ENCODE measurements at regions not wholly inside any gene's neighbourhood (a gene's known extent, or its start where the extent isn't known, plus 50 kb on each side); places are given as distances from the start of the nearest gene placed in this dataset.

DNA sequence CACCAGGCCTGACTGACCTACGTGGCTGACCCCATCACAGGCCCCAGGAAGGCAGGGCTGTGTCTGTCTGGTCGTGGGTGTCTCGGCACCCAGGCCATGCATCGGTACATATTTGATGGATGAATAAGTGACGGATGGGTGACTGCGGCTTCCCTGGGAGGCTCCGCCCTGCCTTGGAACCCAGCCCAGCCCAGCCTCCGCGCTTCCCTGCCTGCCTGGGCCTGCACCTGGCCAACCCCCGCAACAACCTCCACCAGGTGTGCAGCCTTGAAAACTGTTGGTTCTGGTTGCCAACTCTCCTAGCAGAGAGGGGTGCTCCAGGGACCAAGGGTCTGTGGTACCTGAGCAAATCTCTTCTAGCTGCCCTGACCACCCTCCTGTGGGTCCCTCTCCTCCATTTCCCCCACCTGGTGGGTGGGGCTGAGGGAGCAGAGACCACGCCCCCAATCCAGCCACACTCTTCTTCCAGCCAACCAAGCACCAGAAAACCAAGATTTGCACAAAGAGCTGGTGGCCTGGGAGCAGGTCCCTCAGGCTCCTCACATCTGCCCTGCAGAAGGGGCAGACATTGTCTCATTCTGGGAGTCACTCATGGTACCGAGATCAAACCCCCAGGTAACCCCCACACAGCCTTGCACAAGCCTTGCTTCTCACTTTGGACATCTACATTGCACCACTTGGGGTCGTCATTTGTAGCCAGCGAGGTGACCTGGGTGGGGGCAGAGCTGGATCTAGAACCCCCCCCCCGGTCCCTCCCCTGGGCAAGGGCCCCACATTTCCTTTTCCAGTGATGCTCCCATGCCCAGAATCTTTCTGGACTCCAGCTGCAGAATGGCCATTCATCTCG lies 100.6 kb upstream of the IER5L start:
- TF ChIP-seq, protein P1, sequence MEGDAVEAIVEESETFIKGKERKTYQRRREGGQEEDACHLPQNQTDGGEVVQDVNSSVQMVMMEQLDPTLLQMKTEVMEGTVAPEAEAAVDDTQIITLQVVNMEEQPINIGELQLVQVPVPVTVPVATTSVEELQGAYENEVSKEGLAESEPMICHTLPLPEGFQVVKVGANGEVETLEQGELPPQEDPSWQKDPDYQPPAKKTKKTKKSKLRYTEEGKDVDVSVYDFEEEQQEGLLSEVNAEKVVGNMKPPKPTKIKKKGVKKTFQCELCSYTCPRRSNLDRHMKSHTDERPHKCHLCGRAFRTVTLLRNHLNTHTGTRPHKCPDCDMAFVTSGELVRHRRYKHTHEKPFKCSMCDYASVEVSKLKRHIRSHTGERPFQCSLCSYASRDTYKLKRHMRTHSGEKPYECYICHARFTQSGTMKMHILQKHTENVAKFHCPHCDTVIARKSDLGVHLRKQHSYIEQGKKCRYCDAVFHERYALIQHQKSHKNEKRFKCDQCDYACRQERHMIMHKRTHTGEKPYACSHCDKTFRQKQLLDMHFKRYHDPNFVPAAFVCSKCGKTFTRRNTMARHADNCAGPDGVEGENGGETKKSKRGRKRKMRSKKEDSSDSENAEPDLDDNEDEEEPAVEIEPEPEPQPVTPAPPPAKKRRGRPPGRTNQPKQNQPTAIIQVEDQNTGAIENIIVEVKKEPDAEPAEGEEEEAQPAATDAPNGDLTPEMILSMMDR (IDR thresholded peaks at IDR 0.05), result no peak

DNA sequence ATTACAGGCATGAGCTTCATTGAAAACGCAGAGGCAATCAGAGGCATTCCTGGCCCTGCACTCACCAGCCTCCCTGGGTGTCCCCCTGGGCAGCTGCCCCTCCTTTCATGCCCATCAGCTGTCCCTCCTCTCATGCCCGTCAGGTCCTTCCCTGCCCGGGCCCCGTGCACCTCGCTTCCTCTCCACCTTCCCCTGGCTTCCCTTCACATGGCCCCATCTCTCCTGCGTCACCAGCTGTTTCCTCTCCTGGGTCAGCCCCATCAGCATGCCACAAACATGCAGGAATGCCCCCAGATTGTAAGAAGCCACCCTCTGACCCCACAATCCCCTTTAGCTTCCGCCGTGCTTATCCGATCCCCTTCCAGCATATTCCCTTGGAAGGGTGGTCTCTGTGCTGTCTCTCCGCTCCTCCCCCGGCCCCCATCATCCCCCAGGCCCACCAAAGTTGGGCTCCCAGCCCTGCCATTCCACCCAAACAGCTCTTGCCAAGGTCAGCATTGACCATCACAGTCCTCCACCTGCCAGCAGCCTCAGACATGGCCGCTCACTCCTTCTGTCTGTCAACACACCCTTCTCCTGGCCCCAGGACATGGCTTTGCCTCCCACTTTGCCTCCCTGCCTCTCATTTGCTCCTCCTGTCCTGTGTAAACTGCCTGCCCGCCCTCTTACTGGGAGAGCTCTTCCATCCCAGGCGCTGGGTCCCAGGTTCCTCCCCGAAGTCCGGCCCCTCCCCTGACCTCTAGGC lies 98.6 kb upstream of the IER5L start:
- Histone ChIP-seq H3K36me3 (no peaks in the 10 kb centered on the region), H3K27me3 (replicated peaks; ENCODE audit: insufficient read depth) (no peaks in the 10 kb centered on the region), H3K27ac (no peak overlapping the region), H3K9me3 (no peaks in the 10 kb centered on the region), H3K4me1 (ENCODE audit: control insufficient read depth in 1 of 2, low read depth in 2 of 2) (no peaks in the 10 kb centered on the region), H3K4me3 (no peak overlapping the region)
- ATAC-seq (ENCODE audit: insufficient number of reproducible peaks, low FRiP score, low read depth) (no peak), DNase-seq (ENCODE audit: low spot score) (no peak)
- TF ChIP-seq, protein P1 (IDR thresholded peaks at IDR 0.05), result no peak

More for the DNA sequence above, 100.6 kb upstream of the IER5L start:
- Histone ChIP-seq H3K27ac (no peak overlapping the region), H3K27me3 (replicated peaks; ENCODE audit: insufficient read depth) (no peaks in the 10 kb centered on the region), H3K4me3 (no peak overlapping the region), H3K4me1 (ENCODE audit: control insufficient read depth in 1 of 2, low read depth in 2 of 2) (no peaks in the 10 kb centered on the region), H3K9me3 (no peaks in the 10 kb centered on the region), H3K36me3 (no peaks in the 10 kb centered on the region)
- DNase-seq (ENCODE audit: low spot score), result no peak
- no peak for ATAC-seq (ENCODE audit: insufficient number of reproducible peaks, low FRiP score, low read depth)

DNA sequence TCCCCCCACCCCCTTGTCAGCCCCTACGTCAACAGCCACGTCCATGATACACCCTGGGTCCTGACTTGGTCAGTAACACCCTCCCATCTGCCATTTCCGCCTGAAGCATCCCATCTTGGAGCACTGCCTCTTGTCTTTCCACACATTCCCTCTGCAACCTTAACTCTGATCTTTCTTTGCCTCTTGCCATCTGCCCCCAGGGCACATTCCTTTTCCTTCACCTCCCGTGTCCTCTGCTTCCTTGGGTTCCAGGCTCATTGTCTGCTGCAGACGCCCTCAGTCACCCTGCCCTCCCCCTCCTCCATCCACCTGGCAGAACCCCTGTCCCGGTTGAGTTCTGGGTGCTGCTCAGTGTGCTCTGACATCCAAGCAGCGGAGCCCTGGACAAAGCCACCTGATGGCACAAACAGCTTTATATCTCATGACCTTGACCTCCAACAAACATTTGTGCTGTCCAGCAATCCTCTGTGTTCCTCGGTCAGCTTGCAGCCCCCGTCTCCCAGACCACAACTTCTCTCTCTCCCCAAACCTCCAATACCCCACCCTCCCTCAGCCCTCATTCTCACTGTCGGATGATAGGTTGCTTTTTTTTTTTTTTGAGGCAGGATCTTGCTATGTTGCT lies 97.7 kb upstream of the IER5L start:
- Histone ChIP-seq H3K27ac (no peak overlapping the region), H3K9me3 (no peaks in the 10 kb centered on the region), H3K4me1 (ENCODE audit: control insufficient read depth in 1 of 2, low read depth in 2 of 2) (no peaks in the 10 kb centered on the region), H3K27me3 (replicated peaks; ENCODE audit: insufficient read depth) (no peaks in the 10 kb centered on the region), H3K4me3 (no peak overlapping the region), H3K36me3 (no peaks in the 10 kb centered on the region)
- ATAC-seq (ENCODE audit: insufficient number of reproducible peaks, low FRiP score, low read depth) (no peak), DNase-seq (ENCODE audit: low spot score) (no peak)
- TF ChIP-seq, protein P1 (IDR thresholded peaks at IDR 0.05), result no peak

DNA sequence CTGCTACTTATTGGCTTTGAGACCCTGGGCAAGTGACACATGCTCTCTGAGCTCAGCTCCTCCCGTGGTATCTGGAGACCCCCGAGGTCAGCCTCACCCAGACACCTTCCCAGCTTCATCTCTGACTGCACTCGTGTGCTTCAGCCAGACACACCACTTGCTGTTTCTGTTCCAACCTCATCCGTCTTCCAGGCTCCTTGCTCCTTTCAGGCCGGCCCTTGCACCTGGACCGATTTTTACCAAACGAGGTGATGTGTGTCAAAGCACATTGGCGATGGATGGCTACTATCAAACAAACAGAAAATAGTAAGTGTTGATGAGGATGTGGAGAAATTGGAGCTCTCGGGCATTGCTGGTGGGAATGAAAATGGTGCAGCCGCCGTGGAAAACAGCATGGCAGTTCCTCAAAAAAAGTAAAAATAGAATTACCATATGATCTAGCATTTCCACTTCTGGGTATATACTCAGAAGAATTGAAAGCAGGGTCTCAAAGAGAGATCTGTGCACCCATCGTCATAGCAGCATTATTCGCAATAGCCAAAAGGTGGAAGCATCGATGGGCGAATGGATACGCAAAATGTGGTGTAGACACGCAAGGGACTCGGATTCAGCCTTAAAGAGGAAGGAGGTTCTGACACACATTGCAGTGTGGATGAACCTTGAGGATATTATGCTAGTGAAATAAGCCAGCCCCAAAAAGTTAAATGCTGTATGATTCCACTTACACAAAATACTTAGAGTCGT lies 96.1 kb upstream of the IER5L start:
- H3K27ac ChIP-seq, result no peak overlapping the region
- no peaks in the 10 kb centered on the region for H3K4me1 ChIP-seq (ENCODE audit: control insufficient read depth in 1 of 2, low read depth in 2 of 2)
- H3K27me3 ChIP-seq (replicated peaks; ENCODE audit: insufficient read depth), result no peaks in the 10 kb centered on the region
- H3K4me3 ChIP-seq, result no peak overlapping the region
- TF ChIP-seq, protein P1 (IDR thresholded peaks at IDR 0.05), result no peak
- DNase-seq (ENCODE audit: low spot score) (no peak), ATAC-seq (ENCODE audit: insufficient number of reproducible peaks, low FRiP score, low read depth) (no peak)
- H3K9me3 ChIP-seq, result no peaks in the 10 kb centered on the region
- H3K36me3 ChIP-seq, result no peaks in the 10 kb centered on the region
